DOHH2 (cell line): ENCODE measurements at regions not wholly inside any gene's neighbourhood (a gene's known extent, or its start where the extent isn't known, plus 50 kb on each side); places are given as distances from the start of the nearest gene placed in this dataset.

Experiments used
- H3F3A ChIP-seq: fragments of 200-600 bp; sonication (generic), shearing (Covaris generic); 2 replicates; pipeline ENCODE4 v1.6.0; 2016; ENCODE audit warnings: antibody characterized with exemption, mild to moderate bottlenecking; ENCODE audit not compliant: control insufficient read depth, insufficient read depth
- H3K27ac ChIP-seq: fragments of 200-600 bp; sonication (generic); 2 replicates; pipeline ENCODE4 v1.5.1; 2014; ENCODE audit warnings: low read depth, mild to moderate bottlenecking, low read length, moderate library complexity
- H3K27me3 ChIP-seq: fragments of 200-600 bp; sonication (generic); 2 replicates; pipeline ENCODE4 v1.6.1; 2014; ENCODE audit warnings: mild to moderate bottlenecking, low read length, mixed read lengths; ENCODE audit not compliant: control insufficient read depth
- H3K36me3 ChIP-seq: fragments of 200-600 bp; sonication (generic); 2 replicates; pipeline ENCODE4 v1.6.1; 2014; ENCODE audit warnings: mild to moderate bottlenecking, low read length, moderate library complexity, mixed read lengths; ENCODE audit not compliant: control insufficient read depth
- H3K4me1 ChIP-seq: fragments of 200-600 bp; sonication (generic); 2 replicates; pipeline ENCODE4 v1.6.1; 2014; ENCODE audit warnings: mild to moderate bottlenecking, low read length, mixed read lengths; ENCODE audit not compliant: control insufficient read depth
- H3K4me2 ChIP-seq: fragments of 200-600 bp; sonication (generic); 2 replicates; pipeline ENCODE4 v1.6.0; 2014; ENCODE audit warnings: mild to moderate bottlenecking, low read length, moderate library complexity
- H3K4me3 ChIP-seq: fragments of 200-600 bp; sonication (generic); 2 replicates; pipeline ENCODE4 v1.5.1; 2014; ENCODE audit warnings: mild to moderate bottlenecking, low read length, mixed read lengths
- H3K79me2 ChIP-seq: fragments of 200-600 bp; sonication (generic); 2 replicates; pipeline ENCODE4 v1.6.1; 2014; ENCODE audit warnings: mild to moderate bottlenecking, low read length, mixed read lengths; ENCODE audit not compliant: control insufficient read depth
- H3K9me2 ChIP-seq: fragments of 200-600 bp; sonication (generic); replicated peaks from 2 replicates; pipeline ENCODE4 v1.6.1; 2014; ENCODE audit warnings: mild to moderate bottlenecking, low read length, mixed read lengths; ENCODE audit not compliant: control insufficient read depth
- H3K9me3 ChIP-seq: fragments of 200-600 bp; sonication (generic); 2 replicates; pipeline ENCODE4 v1.6.1; 2014; ENCODE audit warnings: antibody characterized with exemption, low read length, mixed read lengths; ENCODE audit not compliant: control insufficient read depth, insufficient read depth
- H4K20me1 ChIP-seq: fragments of 200-600 bp; sonication (generic); 2 replicates; pipeline ENCODE4 v1.6.0; 2014; ENCODE audit warnings: low read depth, mild to moderate bottlenecking, antibody characterized with exemption, low read length, moderate library complexity; ENCODE audit not compliant: control insufficient read depth, insufficient read depth
- EZH2phosphoT487 ChIP-seq: fragments of 200-600 bp; sonication (generic); IDR thresholded peaks from 2 replicates; pipeline ENCODE4 v1.6.1; 2017; ENCODE audit warnings: borderline replicate concordance, mild to moderate bottlenecking, antibody characterized with exemption, low read length, moderate library complexity, mixed read lengths
- TF ChIP-seq, protein P1 (sequence below): fragments of 200-600 bp; sonication (generic); IDR thresholded peaks from one replicate; pipeline ENCODE4 v1.5.1; 2014; ENCODE audit warnings: antibody characterized with exemption, mild to moderate bottlenecking, low read depth, low read length; ENCODE audit not compliant: poor library complexity, severe bottlenecking

DNA sequence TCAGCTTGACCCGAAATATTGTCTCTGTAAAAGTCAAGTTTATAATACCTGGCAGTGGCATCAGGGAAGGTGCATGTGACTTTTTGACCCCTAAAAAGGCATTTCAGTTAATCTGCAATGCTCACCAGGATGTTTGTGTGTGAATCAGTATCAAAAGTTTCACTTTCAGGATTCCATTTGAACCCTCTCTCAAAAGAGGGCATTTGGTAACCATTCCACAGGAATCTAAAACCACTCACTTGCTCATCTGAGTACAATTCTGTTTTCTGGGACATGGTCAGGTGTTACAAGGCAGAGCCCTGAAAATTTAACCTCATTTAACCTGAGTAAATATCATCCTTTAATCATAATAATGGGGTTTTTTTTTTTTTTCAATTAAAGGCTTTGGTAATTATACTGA, 77.9 kb upstream of the KLF7 start:
- Histone ChIP-seq H3F3A (no peaks in the 10 kb centered on the region), H3K4me3 (no peak overlapping the region), H3K36me3 (no peaks in the 10 kb centered on the region), H3K27ac (no peak overlapping the region), H4K20me1 (no peaks in the 10 kb centered on the region), H3K9me3 (no peaks in the 10 kb centered on the region), H3K4me2 (no peak overlapping the region), H3K79me2 (no peaks in the 10 kb centered on the region), H3K4me1 (no peaks in the 10 kb centered on the region), H3K9me2 (no peaks in the 10 kb centered on the region), H3K27me3 (no peaks in the 10 kb centered on the region; the same call in 1 of the 2 replicates)
- no peak for TF ChIP-seq EZH2phosphoT487
- TF ChIP-seq, protein P1, sequence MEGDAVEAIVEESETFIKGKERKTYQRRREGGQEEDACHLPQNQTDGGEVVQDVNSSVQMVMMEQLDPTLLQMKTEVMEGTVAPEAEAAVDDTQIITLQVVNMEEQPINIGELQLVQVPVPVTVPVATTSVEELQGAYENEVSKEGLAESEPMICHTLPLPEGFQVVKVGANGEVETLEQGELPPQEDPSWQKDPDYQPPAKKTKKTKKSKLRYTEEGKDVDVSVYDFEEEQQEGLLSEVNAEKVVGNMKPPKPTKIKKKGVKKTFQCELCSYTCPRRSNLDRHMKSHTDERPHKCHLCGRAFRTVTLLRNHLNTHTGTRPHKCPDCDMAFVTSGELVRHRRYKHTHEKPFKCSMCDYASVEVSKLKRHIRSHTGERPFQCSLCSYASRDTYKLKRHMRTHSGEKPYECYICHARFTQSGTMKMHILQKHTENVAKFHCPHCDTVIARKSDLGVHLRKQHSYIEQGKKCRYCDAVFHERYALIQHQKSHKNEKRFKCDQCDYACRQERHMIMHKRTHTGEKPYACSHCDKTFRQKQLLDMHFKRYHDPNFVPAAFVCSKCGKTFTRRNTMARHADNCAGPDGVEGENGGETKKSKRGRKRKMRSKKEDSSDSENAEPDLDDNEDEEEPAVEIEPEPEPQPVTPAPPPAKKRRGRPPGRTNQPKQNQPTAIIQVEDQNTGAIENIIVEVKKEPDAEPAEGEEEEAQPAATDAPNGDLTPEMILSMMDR = no peak

DNA sequence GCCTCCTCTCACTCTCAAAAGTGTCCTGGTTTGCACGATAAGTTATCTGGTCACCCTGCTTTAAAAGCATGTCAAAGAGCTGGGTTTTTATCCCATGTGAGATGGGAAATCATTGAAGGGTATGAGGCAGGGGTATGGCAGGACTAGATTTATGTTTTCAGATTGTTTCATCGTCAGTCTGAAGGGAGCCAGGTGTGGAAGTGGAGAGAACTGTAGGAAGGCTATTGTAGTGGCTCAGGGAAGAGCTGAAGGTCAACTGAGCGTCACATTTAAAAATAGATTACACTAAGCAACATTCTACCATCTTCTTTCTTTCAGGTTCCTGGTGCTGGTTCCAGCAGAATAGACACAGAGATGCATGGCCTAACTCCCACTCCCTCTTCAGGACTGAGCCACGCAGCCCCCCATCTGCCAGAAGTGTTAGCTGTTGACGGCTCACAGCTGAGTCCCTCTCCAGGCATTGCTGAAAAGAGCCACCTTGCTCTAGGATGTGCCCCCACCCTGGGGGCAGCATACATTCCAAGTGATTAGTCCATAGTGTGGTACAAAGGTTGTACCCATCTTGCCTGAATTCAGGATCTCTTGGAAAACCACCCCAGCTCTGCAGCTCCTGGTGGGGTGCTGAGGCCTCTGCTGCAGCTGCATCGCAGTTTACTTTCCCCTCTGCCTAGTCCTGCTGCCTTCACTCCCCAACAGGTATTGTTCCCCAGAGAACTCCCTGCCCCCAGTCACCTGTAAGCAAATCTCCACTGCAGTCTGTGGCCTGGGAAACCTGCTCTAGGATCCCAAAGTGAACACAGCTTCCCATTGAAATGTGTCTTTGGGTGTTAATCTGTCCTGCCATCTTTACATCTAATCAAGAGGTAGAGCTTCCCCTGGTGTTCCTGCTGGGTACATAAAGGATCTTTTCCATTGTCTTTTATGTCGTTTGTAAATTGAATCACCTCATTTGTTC, 79.5 kb upstream of the KLF7 start:
- no peak overlapping the region for H3K4me2 ChIP-seq
- no peaks in the 10 kb centered on the region for H3K4me1 ChIP-seq
- no peak overlapping the region for H3K27ac ChIP-seq
- no peaks in the 10 kb centered on the region; the same call in 1 of the 2 replicates for H3K27me3 ChIP-seq
- no peak overlapping the region for H3K4me3 ChIP-seq
- H3K9me2 ChIP-seq = no peaks in the 10 kb centered on the region
- H4K20me1 ChIP-seq = no peaks in the 10 kb centered on the region
- no peak for TF ChIP-seq EZH2phosphoT487
- TF ChIP-seq, protein P1 = no peak
- no peaks in the 10 kb centered on the region for H3F3A ChIP-seq
- H3K9me3 ChIP-seq = no peaks in the 10 kb centered on the region
- no peaks in the 10 kb centered on the region for H3K36me3 ChIP-seq
- H3K79me2 ChIP-seq = no peaks in the 10 kb centered on the region

DNA sequence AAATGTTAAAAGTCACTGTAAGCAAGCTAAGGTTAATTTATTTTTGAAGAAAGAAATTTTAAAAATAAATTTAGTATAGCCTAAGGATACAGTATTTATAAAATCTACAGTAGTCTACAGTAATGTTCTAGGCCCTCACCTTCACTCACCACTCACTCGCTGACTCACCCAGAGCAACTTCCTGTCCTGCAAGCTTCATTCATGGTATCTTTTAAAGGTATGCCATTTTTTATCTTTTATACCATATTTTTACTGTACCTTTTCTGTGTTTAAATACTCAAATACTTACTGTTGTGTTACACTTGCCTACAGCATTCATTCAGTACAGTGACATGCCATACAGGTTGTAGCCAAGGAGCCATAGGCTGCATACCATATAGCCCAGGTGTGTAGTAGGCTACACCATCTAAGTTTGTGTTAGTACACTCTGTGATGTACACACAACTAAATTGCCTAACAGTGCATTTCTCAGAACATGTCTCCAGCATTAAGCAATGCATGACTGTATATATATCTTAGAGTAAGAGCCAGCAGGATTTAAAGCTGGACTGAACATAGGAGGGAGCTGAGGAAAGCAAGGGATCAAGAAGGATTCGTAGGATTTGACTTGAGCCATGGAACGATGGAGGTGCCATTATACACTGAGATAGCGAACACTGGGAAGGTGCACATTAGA, 83.1 kb upstream of the KLF7 start:
- Histone ChIP-seq H3K4me1 (no peaks in the 10 kb centered on the region), H3K36me3 (no peaks in the 10 kb centered on the region), H3K4me2 (no peak overlapping the region), H3K27me3 (peaks cover 10% of the 10 kb centered on the region; the same call in 1 of the 2 replicates), H3K4me3 (no peak overlapping the region), H3K79me2 (no peaks in the 10 kb centered on the region), H3K9me2 (no peaks in the 10 kb centered on the region), H4K20me1 (no peaks in the 10 kb centered on the region), H3F3A (no peaks in the 10 kb centered on the region), H3K9me3 (no peaks in the 10 kb centered on the region), H3K27ac (no peak overlapping the region)
- TF ChIP-seq, protein P1 = no peak
- TF ChIP-seq EZH2phosphoT487 = no peak
